ENCODE measurements at regions not wholly inside any gene's neighbourhood (a gene's known extent, or its start where the extent isn't known, plus 50 kb on each side); places are given as distances from the start of the nearest gene placed in this dataset.

DNA sequence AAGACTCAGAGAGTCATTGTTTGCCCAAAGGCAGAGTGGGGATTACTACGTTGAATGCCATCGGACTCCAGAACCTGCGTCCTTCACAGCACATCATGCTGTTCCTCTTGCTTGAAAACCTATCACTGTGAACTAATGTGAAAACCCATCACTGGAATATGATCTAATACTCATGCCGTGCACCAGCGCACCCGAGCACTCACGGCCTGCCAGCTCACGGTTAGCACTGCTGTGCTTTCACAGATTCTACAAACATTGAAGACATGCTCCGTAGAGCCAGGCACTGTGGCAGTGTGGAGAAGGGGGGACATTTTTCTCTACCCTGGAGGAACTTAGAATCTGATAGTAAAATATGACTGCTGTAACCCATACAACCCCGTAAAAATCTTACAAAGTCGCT lies 350.4 kb downstream of the C16orf95 start:
- no peak for TF ChIP-seq POLR2AphosphoS5 (IDR thresholded peaks at IDR 0.05; ENCODE audit: low read depth, low read length)
- no peak for TF ChIP-seq SIN3A (IDR thresholded peaks at IDR 0.05; ENCODE audit: borderline replicate concordance, insufficient read depth, low read length)
- TF ChIP-seq, protein P1, sequence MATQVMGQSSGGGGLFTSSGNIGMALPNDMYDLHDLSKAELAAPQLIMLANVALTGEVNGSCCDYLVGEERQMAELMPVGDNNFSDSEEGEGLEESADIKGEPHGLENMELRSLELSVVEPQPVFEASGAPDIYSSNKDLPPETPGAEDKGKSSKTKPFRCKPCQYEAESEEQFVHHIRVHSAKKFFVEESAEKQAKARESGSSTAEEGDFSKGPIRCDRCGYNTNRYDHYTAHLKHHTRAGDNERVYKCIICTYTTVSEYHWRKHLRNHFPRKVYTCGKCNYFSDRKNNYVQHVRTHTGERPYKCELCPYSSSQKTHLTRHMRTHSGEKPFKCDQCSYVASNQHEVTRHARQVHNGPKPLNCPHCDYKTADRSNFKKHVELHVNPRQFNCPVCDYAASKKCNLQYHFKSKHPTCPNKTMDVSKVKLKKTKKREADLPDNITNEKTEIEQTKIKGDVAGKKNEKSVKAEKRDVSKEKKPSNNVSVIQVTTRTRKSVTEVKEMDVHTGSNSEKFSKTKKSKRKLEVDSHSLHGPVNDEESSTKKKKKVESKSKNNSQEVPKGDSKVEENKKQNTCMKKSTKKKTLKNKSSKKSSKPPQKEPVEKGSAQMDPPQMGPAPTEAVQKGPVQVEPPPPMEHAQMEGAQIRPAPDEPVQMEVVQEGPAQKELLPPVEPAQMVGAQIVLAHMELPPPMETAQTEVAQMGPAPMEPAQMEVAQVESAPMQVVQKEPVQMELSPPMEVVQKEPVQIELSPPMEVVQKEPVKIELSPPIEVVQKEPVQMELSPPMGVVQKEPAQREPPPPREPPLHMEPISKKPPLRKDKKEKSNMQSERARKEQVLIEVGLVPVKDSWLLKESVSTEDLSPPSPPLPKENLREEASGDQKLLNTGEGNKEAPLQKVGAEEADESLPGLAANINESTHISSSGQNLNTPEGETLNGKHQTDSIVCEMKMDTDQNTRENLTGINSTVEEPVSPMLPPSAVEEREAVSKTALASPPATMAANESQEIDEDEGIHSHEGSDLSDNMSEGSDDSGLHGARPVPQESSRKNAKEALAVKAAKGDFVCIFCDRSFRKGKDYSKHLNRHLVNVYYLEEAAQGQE (IDR thresholded peaks at IDR 0.05; ENCODE audit: insufficient read depth in 1 of 2, low read depth in 2 of 2, low read length in 2 of 2) = no peak
- no peak for TF ChIP-seq TAF1 (IDR thresholded peaks at IDR 0.05; ENCODE audit: borderline replicate concordance, insufficient read depth, low read length)
- TF ChIP-seq FOXP2 (optimal IDR thresholded peaks at IDR 0.05; ENCODE audit: borderline replicate concordance, extremely low read depth, extremely low read length, insufficient read depth) = no peak

DNA sequence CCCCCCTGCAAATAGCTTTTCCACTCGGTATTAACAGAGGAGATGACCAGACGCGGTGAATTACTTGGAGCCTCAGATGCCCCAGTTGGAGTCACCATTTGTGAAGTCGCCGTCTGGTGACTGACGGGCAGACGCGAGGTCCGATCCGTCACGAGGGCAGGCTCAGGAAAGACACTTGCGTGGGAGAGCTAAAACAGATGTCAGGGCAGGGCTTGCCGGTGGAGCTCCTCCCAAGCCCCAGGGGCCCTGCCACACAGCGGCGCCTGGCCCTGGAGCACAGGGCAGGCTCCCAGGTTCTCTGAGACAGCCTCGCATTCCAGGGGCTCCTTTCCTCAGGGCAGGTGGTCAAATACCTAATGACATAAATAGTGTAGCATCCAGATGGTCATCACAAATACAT lies 348.3 kb downstream of the C16orf95 start:
- TF ChIP-seq TAF1 (IDR thresholded peaks at IDR 0.05; ENCODE audit: borderline replicate concordance, insufficient read depth, low read length) (no peak), POLR2AphosphoS5 (IDR thresholded peaks at IDR 0.05; ENCODE audit: low read depth, low read length) (no peak), FOXP2 (optimal IDR thresholded peaks at IDR 0.05; ENCODE audit: borderline replicate concordance, extremely low read depth, extremely low read length, insufficient read depth) (no peak), SIN3A (IDR thresholded peaks at IDR 0.05; ENCODE audit: borderline replicate concordance, insufficient read depth, low read length) (no peak)
- TF ChIP-seq, protein P1 (IDR thresholded peaks at IDR 0.05; ENCODE audit: insufficient read depth in 1 of 2, low read depth in 2 of 2, low read length in 2 of 2) = no peak

DNA sequence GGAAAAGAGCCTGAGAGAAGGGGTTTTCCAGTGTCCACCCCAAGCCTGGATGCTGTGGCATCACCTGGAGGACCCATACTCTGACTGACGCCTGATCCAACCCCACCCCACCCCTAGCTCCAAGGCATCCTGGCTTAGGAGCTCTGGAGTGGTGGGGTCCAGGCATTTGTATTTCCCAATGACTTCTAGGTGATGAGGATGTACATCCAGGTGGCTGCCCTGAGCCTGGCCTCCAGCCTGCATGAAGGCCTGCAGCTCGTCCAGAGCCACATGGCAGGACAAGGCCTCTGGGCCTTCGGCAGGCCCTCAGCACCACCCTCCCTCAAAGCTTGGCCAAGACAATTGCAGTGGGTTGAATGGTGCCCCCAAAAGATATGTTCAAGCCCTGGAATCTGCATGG lies 347.5 kb downstream of the C16orf95 start:
- no peak for TF ChIP-seq SIN3A (IDR thresholded peaks at IDR 0.05; ENCODE audit: borderline replicate concordance, insufficient read depth, low read length)
- TF ChIP-seq POLR2AphosphoS5 (IDR thresholded peaks at IDR 0.05; ENCODE audit: low read depth, low read length) = no peak
- no peak for TF ChIP-seq FOXP2 (optimal IDR thresholded peaks at IDR 0.05; ENCODE audit: borderline replicate concordance, extremely low read depth, extremely low read length, insufficient read depth)
- TF ChIP-seq TAF1 (IDR thresholded peaks at IDR 0.05; ENCODE audit: borderline replicate concordance, insufficient read depth, low read length) = no peak

DNA sequence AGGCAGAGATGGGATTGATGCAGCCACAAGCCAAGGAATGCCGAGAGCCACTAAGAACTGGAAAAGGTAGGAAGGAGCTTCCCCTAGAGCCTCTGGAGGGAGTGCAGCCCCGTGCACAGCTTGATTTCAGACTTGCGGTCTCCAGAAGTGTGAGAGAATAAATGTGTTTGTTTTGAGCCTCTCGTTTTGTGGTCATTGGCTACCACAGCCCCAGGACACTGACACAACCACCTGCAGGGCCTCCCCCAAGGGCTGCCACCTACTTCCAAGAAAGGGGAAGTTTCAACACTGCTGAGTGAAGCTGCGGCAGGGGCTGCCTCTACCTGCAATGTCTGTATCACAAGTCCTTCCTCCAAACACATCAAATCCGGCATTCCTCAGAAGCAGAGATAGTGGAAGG lies 346.9 kb downstream of the C16orf95 start:
- no peak for TF ChIP-seq TAF1 (IDR thresholded peaks at IDR 0.05; ENCODE audit: borderline replicate concordance, insufficient read depth, low read length)
- no peak for TF ChIP-seq FOXP2 (optimal IDR thresholded peaks at IDR 0.05; ENCODE audit: borderline replicate concordance, extremely low read depth, extremely low read length, insufficient read depth)
- TF ChIP-seq, protein P1 (IDR thresholded peaks at IDR 0.05; ENCODE audit: insufficient read depth in 1 of 2, low read depth in 2 of 2, low read length in 2 of 2) = no peak
- no peak for TF ChIP-seq SIN3A (IDR thresholded peaks at IDR 0.05; ENCODE audit: borderline replicate concordance, insufficient read depth, low read length)
- TF ChIP-seq POLR2AphosphoS5 (IDR thresholded peaks at IDR 0.05; ENCODE audit: low read depth, low read length) = no peak

DNA sequence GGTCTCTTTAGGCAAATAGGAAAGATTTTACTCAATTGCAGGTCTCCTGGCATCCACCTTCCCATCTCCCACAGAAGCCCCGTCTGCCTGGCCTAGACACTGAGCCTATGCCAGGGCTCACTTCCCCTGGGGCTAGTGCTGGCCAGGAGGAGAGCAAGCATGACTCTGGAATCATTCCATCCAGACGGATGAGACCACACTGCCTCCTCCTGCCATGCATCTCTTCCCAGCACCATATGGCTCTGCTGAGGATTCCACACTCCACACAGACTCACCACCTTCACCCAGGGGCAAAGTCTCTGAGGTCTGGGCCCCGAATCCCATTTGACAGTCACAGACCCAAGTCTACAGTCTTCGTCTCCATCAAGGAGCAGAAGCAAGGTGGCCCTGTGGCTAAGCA lies 346.5 kb downstream of the C16orf95 start:
- no peak for TF ChIP-seq POLR2AphosphoS5 (IDR thresholded peaks at IDR 0.05; ENCODE audit: low read depth, low read length)

DNA sequence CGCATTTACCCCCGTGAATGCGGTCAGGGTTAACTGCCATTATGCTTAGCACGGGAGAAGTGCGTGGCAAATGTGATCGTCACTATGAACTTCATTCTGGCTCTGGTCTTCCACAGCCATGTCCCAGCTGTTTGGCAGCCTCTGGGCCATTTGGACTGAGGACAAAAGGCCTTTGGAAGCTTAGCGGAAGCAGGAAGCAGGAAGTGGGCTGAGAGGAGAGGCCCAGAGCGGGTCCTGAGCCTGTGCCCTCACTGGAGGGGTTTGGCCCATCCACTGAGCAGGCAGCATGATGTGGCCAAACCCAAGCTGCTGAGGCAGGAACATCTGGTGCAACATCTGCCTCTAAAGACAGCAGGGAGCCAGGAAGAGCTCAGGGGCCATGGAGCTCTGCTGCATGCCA lies 345.9 kb downstream of the C16orf95 start:
- TF ChIP-seq, protein P1 (IDR thresholded peaks at IDR 0.05; ENCODE audit: insufficient read depth in 1 of 2, low read depth in 2 of 2, low read length in 2 of 2) = no peak
- no peak for TF ChIP-seq SIN3A (IDR thresholded peaks at IDR 0.05; ENCODE audit: borderline replicate concordance, insufficient read depth, low read length)
- TF ChIP-seq FOXP2 (optimal IDR thresholded peaks at IDR 0.05; ENCODE audit: borderline replicate concordance, extremely low read depth, extremely low read length, insufficient read depth) = no peak
- TF ChIP-seq TAF1 (IDR thresholded peaks at IDR 0.05; ENCODE audit: borderline replicate concordance, insufficient read depth, low read length) = no peak
- TF ChIP-seq POLR2AphosphoS5 (IDR thresholded peaks at IDR 0.05; ENCODE audit: low read depth, low read length) = no peak
